Activated CD8-positive, alpha-beta T cell treated with anti-CD3 and anti-CD28 coated beads for 36 hours (primary cell): ENCODE measurements at regions not wholly inside any gene's neighbourhood (a gene's known extent, or its start where the extent isn't known, plus 50 kb on each side); places are given as distances from the start of the nearest gene placed in this dataset.

Experiments used
- ATAC-seq: fragments of 200-7000 bp; cut with Tn5 transposase; one replicate; pipeline ENCODE4 v1.10.0; 2021; ENCODE audit warnings: mild to moderate bottlenecking, moderate library complexity
- CTCF ChIA-PET: fragments of 350-600 bp; sonication (Branson Sonifier 250); formaldehyde crosslinking; loops from one replicate; lab custom pipeline; 2021; ENCODE audit warnings: antibody characterized with exemption; lab: Charles Lee
- POLR2A ChIA-PET: fragments of 350-600 bp; sonication (Branson Sonifier 250); formaldehyde crosslinking; loops from one replicate; lab custom pipeline; 2021; ENCODE audit warnings: antibody characterized with exemption; lab: Charles Lee
- DNase-seq: peaks from one replicate; pipeline ENCODE4 v3.0.0-alpha.2; 2020
- H3K27ac Mint-ChIP-seq: one replicate; pipeline ENCODE4 v1.8.0; 2021; ENCODE audit warnings: mild to moderate bottlenecking, mixed read lengths
- H3K27me3 Mint-ChIP-seq: one replicate; pipeline ENCODE4 v1.8.0; 2021; ENCODE audit warnings: mixed read lengths
- H3K36me3 Mint-ChIP-seq: one replicate; pipeline ENCODE4 v1.8.0; 2021; ENCODE audit warnings: low read depth, mixed read lengths
- H3K4me1 Mint-ChIP-seq: one replicate; pipeline ENCODE4 v1.8.0; 2021; ENCODE audit warnings: low read depth, mixed read lengths
- H3K4me3 Mint-ChIP-seq: one replicate; pipeline ENCODE4 v1.8.0; 2021; ENCODE audit warnings: mild to moderate bottlenecking, moderate library complexity, mixed read lengths
- H3K9me3 Mint-ChIP-seq: one replicate; pipeline ENCODE4 v1.8.0; 2021; ENCODE audit warnings: mixed read lengths
- intact Hi-C: fragments of 100-400 bp; cut with micrococcal nuclease; formaldehyde crosslinking; loops from one replicate; pipeline ENCODE4 v1.10.0; 2022
- TF ChIP-seq, protein P1 (sequence below): fragments of 200-600 bp; IDR thresholded peaks from one replicate; pipeline ENCODE4 v1.8.0; 2022; ENCODE audit warnings: antibody characterized with exemption, mild to moderate bottlenecking

DNA sequence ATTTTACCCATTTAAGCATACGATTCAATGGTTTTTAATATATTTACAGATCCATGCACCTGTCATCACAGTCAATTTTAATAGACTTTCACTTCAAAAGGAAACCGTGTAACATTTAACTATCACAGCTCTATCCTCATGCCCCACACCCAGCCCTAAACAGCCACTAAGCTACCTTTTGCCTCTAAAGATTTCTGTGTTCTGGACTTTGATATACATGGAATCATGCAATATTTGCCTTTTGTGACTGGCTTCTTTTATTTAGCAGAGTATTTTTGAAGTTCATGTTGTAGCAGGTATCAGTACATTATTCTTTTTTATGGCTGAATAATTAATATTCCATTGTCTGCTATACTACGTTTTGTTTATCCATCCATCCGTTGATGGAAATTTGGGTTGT is 50.3 kb upstream of the STX16 start:
- DNase-seq: no peak
- no peak overlapping the region for H3K4me3 Mint-ChIP-seq
- POLR2A ChIA-PET: no interaction called here
- no peak for ATAC-seq
- no peaks in the 10 kb centered on the region for H3K36me3 Mint-ChIP-seq
- peaks cover 4% of the 10 kb centered on the region for H3K27me3 Mint-ChIP-seq
- no peak overlapping the region for H3K27ac Mint-ChIP-seq
- H3K9me3 Mint-ChIP-seq: no peaks in the 10 kb centered on the region
- TF ChIP-seq, protein P1, sequence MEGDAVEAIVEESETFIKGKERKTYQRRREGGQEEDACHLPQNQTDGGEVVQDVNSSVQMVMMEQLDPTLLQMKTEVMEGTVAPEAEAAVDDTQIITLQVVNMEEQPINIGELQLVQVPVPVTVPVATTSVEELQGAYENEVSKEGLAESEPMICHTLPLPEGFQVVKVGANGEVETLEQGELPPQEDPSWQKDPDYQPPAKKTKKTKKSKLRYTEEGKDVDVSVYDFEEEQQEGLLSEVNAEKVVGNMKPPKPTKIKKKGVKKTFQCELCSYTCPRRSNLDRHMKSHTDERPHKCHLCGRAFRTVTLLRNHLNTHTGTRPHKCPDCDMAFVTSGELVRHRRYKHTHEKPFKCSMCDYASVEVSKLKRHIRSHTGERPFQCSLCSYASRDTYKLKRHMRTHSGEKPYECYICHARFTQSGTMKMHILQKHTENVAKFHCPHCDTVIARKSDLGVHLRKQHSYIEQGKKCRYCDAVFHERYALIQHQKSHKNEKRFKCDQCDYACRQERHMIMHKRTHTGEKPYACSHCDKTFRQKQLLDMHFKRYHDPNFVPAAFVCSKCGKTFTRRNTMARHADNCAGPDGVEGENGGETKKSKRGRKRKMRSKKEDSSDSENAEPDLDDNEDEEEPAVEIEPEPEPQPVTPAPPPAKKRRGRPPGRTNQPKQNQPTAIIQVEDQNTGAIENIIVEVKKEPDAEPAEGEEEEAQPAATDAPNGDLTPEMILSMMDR: no peak
- intact Hi-C loops: no loop called here
- no peaks in the 10 kb centered on the region for H3K4me1 Mint-ChIP-seq
- CTCF ChIA-PET: no interaction called here

DNA sequence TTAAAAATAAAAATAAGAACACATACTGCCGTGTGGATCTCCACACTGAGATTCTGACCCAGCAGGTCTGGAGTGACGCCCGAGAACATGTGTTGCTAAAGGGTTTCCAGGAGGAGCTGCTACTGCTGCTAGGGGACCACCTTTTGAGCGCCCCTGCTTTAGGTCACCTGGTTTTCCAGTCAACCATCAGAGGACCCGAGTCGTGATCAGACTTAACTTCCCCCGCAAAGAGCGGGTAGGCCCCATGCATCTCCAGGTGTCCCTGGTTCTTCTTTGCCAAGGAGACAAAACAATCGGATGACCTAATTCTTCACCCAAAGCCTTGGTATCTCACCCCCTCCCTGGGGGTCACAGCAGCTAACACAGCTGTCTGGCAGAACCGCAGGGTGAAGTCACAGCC is 51.1 kb upstream of the STX16 start:
- ChIA-PET POLR2A (no interaction called here), CTCF (no interaction called here)
- Mint-ChIP-seq H3K36me3 (no peaks in the 10 kb centered on the region), H3K9me3 (no peaks in the 10 kb centered on the region), H3K27me3 (peaks cover 4% of the 10 kb centered on the region), H3K4me1 (no peaks in the 10 kb centered on the region), H3K27ac (no peak overlapping the region), H3K4me3 (no peak overlapping the region)
- no peak for ATAC-seq
- DNase-seq: no peak
- TF ChIP-seq, protein P1: no peak
- intact Hi-C loops: no loop called here

DNA sequence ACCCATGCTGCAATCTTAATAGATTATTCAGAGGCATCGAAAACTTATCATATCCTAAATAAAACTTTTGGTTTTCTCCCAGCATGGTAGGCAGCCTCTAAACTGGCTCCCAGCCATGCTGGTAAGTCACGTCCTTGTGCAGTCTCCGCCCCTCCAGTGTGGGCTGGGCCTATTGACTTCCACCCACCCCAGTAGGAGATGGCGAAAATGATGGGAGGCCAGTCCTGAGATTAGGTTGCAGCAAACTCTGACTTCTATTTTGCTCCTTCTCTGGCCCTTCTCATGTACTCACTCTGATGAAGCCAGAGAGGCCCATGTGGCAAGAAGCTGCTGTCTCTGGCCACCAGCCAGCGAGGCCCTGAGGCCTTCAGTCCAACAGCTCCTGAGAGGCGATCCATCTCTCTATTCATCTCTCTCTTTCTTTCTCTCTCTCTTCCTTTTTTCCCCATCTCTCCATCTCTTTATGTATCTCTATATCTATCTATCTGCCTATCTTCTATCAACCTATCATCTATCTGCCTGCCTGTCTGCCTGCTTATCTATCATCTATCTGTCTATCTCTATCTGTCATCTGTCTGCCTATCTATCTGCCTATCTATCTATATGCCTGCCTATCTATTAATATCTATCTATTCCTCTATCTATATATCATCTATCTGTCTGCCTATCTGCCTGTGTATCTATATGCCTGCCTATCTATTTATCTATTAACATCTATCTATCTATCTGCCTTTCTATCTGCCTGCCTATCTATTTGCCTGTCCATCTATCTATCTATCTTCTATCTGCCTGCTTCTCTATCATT is 52.7 kb upstream of the STX16 start:
- no peaks in the 10 kb centered on the region for H3K9me3 Mint-ChIP-seq
- peaks cover 5% of the 10 kb centered on the region for H3K27me3 Mint-ChIP-seq
- intact Hi-C loops: no loop called here
- no peak overlapping the region for H3K4me3 Mint-ChIP-seq
- TF ChIP-seq, protein P1: no peak
- H3K4me1 Mint-ChIP-seq: no peaks in the 10 kb centered on the region
- ChIA-PET CTCF (interaction anchor here (1.0 kb wide), 1 partner anchor 22 kb away, joined by 3 read pairs; no protein-coding TSS in a partner anchor), POLR2A (no interaction called here)
- ATAC-seq (no peak), DNase-seq (no peak)
- no peaks in the 10 kb centered on the region for H3K36me3 Mint-ChIP-seq
- no peak overlapping the region for H3K27ac Mint-ChIP-seq

DNA sequence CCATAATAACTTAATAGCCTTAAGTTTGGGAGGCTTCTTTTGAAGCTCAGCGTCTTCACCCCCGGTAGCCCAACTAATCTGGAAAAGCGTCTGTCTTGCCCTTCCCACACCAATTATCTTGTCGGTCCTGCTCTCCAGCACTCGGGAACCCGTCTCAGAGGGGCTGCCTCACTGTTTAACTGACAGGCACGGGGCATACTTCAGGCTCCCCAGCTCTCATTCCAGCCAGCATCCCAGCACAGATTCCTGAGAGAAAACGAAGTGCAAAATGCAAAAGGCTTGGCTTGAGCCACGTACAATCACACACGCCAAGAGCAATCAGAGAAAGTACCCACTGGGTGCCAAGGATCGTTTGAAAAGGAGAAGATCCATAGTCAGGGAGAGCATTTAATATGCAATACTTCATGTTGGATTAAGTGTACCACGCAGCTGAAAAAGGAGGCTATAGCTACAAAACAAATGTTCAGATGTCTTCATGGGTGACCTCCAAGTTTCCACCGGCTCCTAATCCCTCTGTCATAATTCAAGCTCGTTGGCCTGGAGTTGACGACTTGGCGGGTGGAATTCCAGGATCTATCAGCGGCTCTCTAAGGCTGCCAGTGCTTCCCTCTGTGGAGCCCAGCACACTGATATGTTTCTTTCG is 53.7 kb upstream of the STX16 start:
- ChIA-PET CTCF (interaction anchor here (1.0 kb wide), 1 partner anchor 21 kb away, joined by 3 read pairs; no protein-coding TSS in a partner anchor), POLR2A (no interaction called here)
- TF ChIP-seq, protein P1: no peak
- no peak overlapping the region for H3K27ac Mint-ChIP-seq
- intact Hi-C loops: no loop called here
- DNase-seq (no peak), ATAC-seq (no peak)
- H3K27me3 Mint-ChIP-seq: peaks cover 7% of the 10 kb centered on the region
- no peaks in the 10 kb centered on the region for H3K4me1 Mint-ChIP-seq
- no peak overlapping the region for H3K4me3 Mint-ChIP-seq
- no peaks in the 10 kb centered on the region for H3K9me3 Mint-ChIP-seq
- no peaks in the 10 kb centered on the region for H3K36me3 Mint-ChIP-seq

DNA sequence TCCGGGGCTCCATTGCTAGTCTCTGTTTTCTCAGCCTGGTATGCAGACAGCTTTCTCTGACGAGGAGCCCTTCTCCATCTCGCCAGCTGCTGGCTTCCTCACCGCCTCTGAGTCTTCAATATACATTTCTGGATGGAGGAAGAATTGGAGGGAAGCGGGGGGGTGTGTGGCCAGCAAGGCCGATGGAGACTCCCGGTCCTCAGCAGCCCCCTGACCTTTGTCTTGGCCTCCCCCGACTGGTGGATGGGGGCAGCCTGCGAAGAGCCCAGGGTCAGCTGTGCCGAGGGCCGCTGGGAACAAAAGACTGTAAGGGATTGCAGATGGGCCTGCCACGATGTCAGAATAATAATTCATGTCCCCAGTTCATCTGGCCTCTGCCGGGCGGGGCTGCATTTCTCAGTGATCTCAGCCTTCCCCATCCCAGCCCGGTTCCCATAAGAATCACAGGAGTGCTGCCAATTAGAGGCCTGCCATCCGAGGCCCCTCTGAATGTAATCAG is 54.3 kb upstream of the STX16 start:
- intact Hi-C loops: no loop called here
- CTCF ChIA-PET: no interaction called here

More for the DNA sequence above, 54.3 kb upstream of the STX16 start:
- ATAC-seq (no peak), DNase-seq (no peak)
- TF ChIP-seq, protein P1: no peak
- Mint-ChIP-seq H3K36me3 (no peaks in the 10 kb centered on the region), H3K27ac (no peak overlapping the region), H3K4me3 (no peak overlapping the region), H3K4me1 (no peaks in the 10 kb centered on the region), H3K27me3 (peaks cover 7% of the 10 kb centered on the region), H3K9me3 (no peaks in the 10 kb centered on the region)
- POLR2A ChIA-PET: no interaction called here
